SIG-M5 (cell line): ENCODE measurements at regions not wholly inside any gene's neighbourhood (a gene's known extent, or its start where the extent isn't known, plus 50 kb on each side); places are given as distances from the start of the nearest gene placed in this dataset.

Experiments used
- DNase-seq: peaks from one replicate; lab custom pipeline; 2025; lab: John Stamatoyannopoulos, UW

GRCh38 chr20:52783769-52784168 lies 188.4 kb upstream of the TSHZ2 start:
- no peak for DNase-seq

GRCh38 chr20:52780462-52780861 lies 191.7 kb upstream of the TSHZ2 start:
- no peak for DNase-seq

DNA sequence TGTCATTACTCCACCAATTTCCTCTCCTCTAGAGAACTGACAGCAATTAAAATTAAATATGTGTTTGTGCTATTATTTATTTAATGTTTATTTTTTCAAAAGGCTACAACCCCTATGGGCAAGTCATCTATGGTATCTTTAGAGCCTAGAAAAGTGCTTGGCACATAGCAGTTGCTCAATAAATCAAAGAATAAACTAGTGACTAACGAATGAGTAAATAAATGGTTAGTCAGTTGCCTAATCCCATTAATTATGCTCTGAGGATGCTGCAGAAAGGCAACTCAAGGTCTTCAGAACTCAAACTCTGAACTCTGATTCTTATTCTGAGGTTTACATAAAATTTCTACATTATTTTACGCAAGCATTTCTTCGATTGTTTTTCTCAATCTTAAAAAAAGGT lies 193.0 kb upstream of the TSHZ2 start:
- DNase-seq, result no peak

DNA sequence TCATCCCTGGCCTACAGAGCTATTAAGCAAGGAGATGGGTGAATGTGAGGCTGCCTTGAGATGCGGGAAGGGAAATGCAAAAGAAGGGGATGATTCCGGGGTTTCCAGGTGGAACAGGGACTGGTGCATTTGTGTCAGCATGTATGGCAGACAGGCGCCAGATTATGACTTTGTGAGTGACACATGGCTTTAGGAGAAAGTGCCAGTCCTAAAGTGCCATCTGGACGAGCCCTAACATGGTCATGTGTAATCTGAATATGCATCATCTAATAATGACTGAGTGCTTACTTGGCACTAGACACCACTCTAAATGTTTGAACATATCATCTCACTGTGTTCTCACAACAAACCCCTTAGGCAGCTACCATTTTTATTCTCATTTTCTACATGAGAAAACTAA lies 195.0 kb upstream of the TSHZ2 start:
- DNase-seq, result no peak

GRCh38 chr20:52775786-52776185 lies 196.4 kb upstream of the TSHZ2 start:
- no peak for DNase-seq

DNA sequence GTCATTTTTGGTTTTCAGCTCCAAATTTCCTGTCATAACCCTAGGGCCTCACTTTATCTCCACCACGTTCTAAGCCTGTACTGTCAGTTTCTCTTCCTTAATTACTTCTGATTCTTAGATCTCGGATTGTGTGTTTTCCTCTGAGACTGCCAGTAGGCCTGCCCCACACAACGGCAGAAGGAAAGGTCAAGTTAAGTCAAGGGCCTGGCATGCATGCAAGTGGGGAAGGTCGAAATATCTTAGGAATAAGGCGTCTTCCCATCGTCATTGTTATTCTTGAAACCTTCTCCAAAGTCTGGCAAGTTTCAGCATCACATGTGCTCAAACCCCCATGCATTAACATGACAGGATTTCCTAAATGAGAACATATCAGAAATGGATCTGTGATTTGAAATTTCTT lies 203.5 kb upstream of the TSHZ2 start:
- DNase-seq, result no peak

- no peak for DNase-seq
Measured at GRCh38 chr20:52766645-52767435, 205.3 kb upstream of the TSHZ2 start.

- DNase-seq, result no peak
Measured at GRCh38 chr20:52763321-52763853, 208.8 kb upstream of the TSHZ2 start.

- no peak for DNase-seq
Measured at GRCh38 chr20:52761867-52762266, 210.3 kb upstream of the TSHZ2 start.

DNA sequence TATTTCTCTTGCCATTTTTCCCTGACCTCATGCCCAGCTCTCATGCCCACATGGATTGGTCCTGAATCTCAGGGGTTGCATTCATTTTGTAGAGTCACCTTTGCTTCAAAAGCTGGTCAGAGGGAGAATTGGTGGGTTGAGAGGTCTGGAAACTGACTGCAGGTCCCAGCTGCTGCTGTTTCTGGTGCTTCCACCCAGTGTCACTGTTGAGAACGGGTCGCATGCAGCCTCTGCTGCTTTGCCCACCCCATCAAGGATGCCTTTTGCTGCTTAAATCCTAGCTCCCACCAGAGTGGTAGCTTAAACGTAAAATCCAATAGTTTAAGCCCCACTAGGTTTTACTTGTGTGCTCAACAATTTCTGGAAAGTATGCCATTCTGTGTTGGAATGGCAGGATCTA lies 211.4 kb upstream of the TSHZ2 start:
- no peak for DNase-seq

GRCh38 chr20:52757411-52757810 lies 214.7 kb upstream of the TSHZ2 start:
- no peak for DNase-seq

GRCh38 chr20:52755744-52756143 lies 216.4 kb upstream of the TSHZ2 start:
- no peak for DNase-seq

GRCh38 chr20:52754366-52754765 lies 217.8 kb upstream of the TSHZ2 start:
- no peak for DNase-seq

GRCh38 chr20:52752023-52752422 lies 220.1 kb upstream of the TSHZ2 start:
- DNase-seq, result no peak

GRCh38 chr20:52751571-52751970 lies 220.6 kb upstream of the TSHZ2 start:
- no peak for DNase-seq

DNA sequence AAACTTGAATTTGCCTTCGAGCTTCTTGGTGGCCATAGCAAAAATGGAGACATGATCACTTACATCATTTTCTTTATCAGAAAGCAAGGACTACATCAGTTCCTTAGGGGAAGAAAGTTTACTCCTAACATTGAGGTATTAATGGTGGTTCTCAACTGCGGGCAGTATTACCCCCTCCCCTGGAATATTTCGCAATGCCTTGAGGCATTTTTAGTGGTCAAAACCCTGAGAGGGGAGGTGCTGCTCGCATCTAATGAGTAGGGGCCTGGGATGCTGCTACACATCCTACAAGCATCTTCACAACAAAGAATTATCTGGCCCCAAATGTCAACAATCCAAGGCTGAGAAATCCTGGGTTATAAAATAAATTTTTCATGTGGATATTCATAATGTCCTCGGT lies 222.2 kb upstream of the TSHZ2 start:
- DNase-seq, result no peak

DNA sequence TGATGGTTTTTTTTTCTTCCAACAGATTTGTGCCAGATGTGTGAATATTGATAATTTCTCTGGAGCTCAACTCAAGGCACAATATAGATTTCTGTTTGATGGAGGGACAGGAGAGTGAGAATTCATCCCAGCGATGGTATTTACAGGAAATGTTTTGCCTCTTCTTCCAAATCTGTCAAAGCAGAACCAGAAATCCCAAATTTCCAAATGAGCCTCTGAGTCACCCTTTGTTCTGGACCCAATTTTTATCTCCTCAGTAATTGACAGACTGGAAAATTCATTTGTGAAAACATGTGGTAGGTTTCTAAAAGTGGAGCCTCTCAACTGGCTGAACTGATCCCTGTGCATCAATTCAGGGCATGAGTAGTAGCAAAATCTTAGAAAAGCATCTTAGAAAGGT lies 223.2 kb upstream of the TSHZ2 start:
- DNase-seq, result no peak

DNA sequence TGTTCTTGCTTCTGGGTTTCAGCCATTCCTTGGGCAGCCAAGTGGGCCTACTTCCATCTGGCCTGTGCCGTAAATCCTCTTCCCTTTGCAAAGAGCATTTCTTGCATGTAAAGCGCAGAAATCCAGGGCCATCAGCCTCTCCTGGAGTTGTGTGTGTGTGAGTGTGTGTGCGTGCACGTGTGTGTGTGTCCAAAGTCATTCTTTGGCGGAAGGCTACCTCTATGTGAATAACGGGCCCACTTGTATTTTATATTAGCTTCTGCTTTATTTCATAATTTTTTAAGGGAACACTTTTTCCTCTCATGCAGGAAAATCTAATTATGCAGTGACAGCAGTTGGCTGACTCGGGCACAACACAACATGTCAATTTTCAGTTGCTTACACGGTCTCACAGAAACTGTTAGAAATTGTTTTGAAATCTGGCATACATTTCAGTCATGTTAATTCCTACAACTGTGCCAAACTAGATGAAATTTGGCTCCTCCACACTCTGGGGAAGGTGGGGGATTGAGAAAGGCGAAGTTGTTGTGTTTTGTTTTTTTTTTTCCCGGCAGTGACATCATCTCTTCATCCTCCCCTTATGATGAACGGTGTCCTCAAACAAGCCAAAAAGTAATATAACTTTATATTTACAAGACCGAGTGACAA lies 223.7 kb upstream of the TSHZ2 start:
- DNase-seq, result no peak

- no peak for DNase-seq
Measured at GRCh38 chr20:52747845-52748284, 224.3 kb upstream of the TSHZ2 start.

DNA sequence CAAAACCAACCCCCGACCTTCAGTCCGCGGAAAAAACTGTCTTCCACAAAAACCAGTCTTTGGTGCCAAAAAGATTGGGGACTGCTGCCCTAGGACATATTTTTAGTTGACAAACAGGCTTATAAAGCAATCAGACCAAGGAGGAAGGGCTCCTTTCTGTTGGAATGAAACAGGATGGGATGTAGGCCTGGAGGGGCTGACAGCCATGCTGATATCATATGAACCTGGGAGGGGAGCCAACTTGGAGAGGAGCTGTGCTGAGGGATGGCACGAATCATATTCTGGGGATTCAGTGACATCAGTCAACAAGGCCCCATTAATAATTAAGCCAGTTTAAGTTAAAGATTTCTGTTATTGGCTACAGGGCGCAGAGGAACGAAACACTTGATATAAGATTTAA lies 225.4 kb upstream of the TSHZ2 start:
- no peak for DNase-seq

GRCh38 chr20:52746190-52746589 lies 226.0 kb upstream of the TSHZ2 start:
- DNase-seq, result no peak

DNA sequence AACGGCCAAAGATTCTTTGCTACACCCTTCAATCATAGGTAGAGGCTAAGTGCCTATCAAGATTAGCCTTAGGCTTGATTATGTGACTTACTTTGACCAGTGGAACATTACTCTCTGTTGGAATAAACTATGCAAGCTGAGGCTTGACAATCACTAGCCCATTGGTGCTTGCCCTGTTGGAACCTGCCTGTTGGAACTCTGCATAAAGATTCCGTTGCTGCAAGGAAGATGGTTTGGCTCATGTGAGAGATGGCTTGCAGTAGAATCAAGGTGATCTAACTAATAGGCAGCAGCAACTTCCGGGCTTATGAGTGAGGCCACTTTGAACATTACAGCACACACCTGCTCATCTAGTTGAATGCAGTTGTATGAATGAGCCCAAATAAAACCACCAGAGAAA lies 227.7 kb upstream of the TSHZ2 start:
- DNase-seq, result no peak

DNA sequence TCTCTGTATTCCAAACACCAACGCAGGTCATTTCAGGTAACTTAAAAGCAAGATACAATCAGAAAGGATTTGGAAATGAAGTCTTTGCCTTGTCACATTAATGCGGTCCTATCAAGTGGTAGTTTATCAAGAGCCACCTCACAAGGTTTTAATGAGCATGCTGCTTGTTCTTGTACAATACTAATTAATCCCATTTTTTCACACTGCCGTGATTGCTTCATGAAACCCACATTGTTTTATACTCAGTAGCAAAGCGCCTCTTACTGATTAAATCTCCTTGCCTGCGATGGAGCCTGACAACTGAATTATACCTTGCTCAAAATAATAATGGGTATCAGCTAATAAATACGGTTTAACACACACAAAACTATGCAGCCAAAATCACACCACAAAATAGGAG lies 234.1 kb upstream of the TSHZ2 start:
- DNase-seq, result no peak

GRCh38 chr20:52736507-52736906 lies 235.7 kb upstream of the TSHZ2 start:
- no peak for DNase-seq
